Adipocyte (in vitro differentiated cells): ENCODE measurements at regions not wholly inside any gene's neighbourhood (a gene's known extent, or its start where the extent isn't known, plus 50 kb on each side); places are given as distances from the start of the nearest gene placed in this dataset.

ENCODE experiments used
- DNase-seq: peaks from one replicate; pipeline ENCODE4 v3.0.0-alpha.2; 2015; ENCODE audit warnings: low read depth
- H3K27me3 ChIP-seq: replicated peaks from 2 replicates; pipeline ENCODE4 v1.7.0; 2013; ENCODE audit warnings: mild to moderate bottlenecking, low read length, moderate library complexity; ENCODE audit not compliant: control insufficient read depth, insufficient read depth
- H3K36me3 ChIP-seq: 2 replicates; pipeline ENCODE4 v1.7.0; 2013; ENCODE audit warnings: low read length, mild to moderate bottlenecking, moderate library complexity; ENCODE audit not compliant: control insufficient read depth, insufficient read depth, severe bottlenecking
- H3K4me1 ChIP-seq: 2 replicates; pipeline ENCODE4 v1.7.0; 2013; ENCODE audit warnings: mild to moderate bottlenecking, low read length, moderate library complexity; ENCODE audit not compliant: control insufficient read depth, insufficient read depth
- H3K4me3 ChIP-seq: 2 replicates; pipeline ENCODE4 v1.7.0; 2013; ENCODE audit warnings: mild to moderate bottlenecking, low read length, moderate library complexity
- H3K9ac ChIP-seq: 2 replicates; pipeline ENCODE4 v1.7.0; 2013; ENCODE audit warnings: mild to moderate bottlenecking, low read length, moderate library complexity
- H3K9me3 ChIP-seq: 2 replicates; pipeline ENCODE4 v1.7.0; 2013; ENCODE audit warnings: mild to moderate bottlenecking, low read length, moderate library complexity; ENCODE audit not compliant: control insufficient read depth

DNA sequence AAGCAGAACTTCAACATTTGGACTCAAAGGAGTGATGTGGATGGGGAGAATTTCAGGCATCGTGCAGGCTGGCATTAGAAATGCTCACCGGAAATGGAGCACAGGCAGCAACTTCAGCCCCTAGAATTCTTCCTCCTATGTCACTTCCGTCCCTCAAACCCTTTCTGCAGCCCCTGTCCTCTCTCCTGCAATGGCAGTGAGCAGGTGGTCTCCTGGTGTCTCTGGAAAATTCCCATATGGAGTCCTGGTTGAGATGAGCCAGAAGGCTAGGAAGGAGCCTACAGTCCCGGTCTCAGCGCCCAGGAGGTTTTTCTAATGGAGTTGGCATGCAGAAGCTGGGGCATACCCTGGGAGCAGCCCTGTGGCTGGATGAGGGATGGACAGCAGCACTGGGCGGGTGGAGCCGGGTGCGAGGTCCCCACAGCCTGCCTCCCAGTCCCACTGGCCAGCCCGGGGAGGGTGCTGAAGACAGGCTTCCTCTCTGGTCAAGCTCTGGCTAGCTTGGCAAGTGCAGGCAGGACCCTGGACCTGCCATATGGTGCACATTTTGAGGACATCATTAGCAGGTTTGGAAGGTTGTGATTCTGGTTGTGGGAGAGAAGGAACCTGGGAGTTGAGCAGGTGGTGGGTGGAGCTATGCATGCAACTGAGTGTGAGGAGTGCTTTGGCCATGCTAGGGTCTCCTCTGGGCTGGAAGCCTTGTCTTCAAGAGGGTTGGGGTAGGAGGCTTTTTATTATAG is 59.8 kb upstream of the B3GAT1 start:
- H3K27me3 ChIP-seq: peaks cover 6% of the 10 kb centered on the region
- no peak overlapping the region for H3K9ac ChIP-seq
- H3K4me3 ChIP-seq: no peak overlapping the region
- no peak for DNase-seq
- H3K9me3 ChIP-seq: no peaks in the 10 kb centered on the region
- no peaks in the 10 kb centered on the region for H3K36me3 ChIP-seq
- no peaks in the 10 kb centered on the region for H3K4me1 ChIP-seq

DNA sequence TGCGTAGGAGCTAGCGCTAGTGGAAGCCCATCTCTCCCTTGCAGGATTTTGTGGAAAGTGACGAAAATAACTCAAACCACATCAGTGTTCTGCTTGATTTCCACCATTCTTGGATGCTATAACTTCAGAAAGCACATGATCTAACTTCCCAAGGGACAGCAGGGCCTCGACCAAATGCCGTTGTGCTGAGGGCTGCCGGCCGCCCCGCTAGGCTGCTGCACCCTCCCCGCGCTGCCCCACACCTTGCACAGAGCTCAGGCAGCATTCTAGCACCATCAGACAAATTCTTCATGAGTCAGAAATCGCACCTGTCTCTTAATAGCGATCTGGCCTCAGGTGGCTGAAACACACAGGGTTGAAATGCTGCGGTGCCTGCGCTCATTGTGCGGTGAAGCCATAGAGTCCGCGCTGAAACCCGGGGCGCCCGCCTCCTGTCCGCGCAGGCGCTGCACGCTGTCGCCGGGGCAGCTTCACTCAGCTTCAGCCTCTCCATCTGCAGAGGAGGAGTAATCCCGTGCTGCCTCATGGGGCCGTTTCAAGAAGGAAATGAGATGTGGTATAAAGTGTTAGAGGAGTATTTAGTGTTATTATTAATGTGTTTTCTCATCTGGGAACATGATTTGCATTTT is 59.2 kb upstream of the B3GAT1 start:
- H3K9ac ChIP-seq: no peak overlapping the region
- no peaks in the 10 kb centered on the region for H3K4me1 ChIP-seq
- H3K9me3 ChIP-seq: no peaks in the 10 kb centered on the region
- H3K36me3 ChIP-seq: no peaks in the 10 kb centered on the region
- H3K27me3 ChIP-seq: peaks cover 6% of the 10 kb centered on the region
- no peak for DNase-seq
- no peak overlapping the region for H3K4me3 ChIP-seq

DNA sequence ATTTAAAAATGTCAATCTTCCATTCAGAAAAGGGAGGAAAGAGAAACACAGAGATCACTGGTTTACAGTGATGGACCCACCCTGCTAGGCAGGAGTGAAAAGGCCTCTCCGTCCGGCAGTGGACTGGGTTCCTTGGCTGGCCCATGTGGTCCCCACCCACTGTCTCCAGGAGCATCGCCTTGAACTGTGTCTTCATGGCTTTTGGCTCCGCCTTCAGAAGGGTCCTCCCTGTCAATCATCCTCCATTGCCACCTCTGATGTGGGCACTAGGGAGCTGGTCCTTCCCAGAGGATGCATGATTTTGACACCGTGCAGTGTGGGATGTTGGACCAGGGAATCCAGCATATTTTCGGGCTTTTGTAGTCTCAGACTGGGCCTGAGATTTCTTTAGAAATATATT is 58.2 kb upstream of the B3GAT1 start:
- Histone ChIP-seq H3K27me3 (peaks cover 16% of the 10 kb centered on the region), H3K36me3 (no peaks in the 10 kb centered on the region), H3K4me1 (no peaks in the 10 kb centered on the region), H3K4me3 (no peak overlapping the region), H3K9me3 (no peaks in the 10 kb centered on the region), H3K9ac (no peak overlapping the region)
- DNase-seq: no peak

DNA sequence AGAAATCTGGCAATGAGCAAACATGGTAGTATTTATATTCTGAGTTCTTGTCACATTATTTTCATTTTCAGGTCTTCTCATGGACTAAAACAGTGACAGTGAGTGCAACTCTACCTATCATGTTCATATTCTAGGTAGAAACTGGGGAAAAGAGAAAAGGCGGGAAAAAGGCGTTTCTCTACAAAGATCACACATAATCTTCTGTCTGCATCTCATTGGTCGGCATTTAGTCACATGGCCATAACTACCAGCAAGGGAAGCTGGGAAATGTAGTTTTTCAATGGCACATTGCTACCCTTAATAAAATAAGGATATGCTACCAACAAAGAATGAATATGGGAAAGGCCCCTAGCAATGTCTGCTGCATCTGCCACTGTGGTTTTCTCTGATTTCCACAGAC is 57.6 kb upstream of the B3GAT1 start:
- DNase-seq: no peak
- Histone ChIP-seq H3K36me3 (no peaks in the 10 kb centered on the region), H3K9me3 (no peaks in the 10 kb centered on the region), H3K4me3 (no peak overlapping the region), H3K4me1 (no peaks in the 10 kb centered on the region), H3K9ac (no peak overlapping the region), H3K27me3 (peaks cover 21% of the 10 kb centered on the region)

DNA sequence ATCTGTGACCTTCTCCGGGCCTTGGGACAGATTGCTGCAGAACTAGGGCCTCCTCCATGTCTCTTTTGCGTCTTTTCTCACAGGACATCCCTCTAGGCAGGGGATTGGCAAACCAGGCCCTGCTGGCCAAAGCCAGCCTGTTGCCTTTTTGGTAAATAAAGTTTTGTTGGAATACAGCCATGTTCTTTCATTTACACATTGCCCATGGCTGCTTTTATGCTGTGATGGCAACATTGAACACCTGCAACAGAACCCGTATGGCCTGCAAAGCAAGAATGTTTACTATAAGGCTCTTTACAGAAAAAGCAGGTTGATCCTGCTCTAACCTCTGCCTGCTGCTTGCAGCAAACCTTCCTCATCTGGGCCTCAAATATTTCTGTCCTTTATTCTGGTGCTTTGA is 56.8 kb upstream of the B3GAT1 start:
- peaks cover 21% of the 10 kb centered on the region for H3K27me3 ChIP-seq
- no peak overlapping the region for H3K9ac ChIP-seq
- no peak for DNase-seq
- H3K9me3 ChIP-seq: no peaks in the 10 kb centered on the region
- H3K4me1 ChIP-seq: no peaks in the 10 kb centered on the region
- H3K36me3 ChIP-seq: no peaks in the 10 kb centered on the region
- no peak overlapping the region for H3K4me3 ChIP-seq

DNA sequence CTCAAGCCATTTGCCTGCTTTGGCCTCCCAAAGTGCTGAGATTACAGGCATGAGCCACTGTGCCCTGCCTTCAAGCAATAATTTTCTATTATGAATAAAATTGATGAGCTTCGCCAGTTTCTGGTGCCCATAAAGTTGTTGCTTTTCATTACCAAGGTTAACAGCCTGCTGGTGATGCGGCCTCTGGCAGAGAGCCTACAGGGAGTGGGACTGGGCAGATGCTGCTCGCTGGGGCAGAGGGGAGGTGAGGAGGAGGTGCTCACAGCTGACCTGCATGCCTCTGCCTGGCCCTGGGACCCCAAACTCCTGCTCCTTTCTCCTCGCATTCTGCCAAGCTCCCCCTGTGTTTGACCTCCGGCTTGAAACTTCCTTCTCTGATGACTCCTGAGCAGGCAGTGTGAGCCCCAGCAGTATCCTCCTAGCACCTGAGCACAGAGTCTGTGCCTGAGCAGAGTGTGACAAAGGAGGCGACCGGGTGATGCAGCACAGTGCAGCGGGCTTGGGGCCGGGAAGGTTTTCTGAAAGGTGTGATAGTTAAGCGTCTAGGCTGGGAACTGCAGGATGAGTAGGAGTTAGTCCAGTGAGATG is 56.1 kb upstream of the B3GAT1 start:
- Histone ChIP-seq H3K9ac (no peak overlapping the region), H3K4me3 (no peak overlapping the region), H3K36me3 (no peaks in the 10 kb centered on the region), H3K27me3 (peaks cover 21% of the 10 kb centered on the region), H3K9me3 (no peaks in the 10 kb centered on the region), H3K4me1 (no peaks in the 10 kb centered on the region)
- no peak for DNase-seq

DNA sequence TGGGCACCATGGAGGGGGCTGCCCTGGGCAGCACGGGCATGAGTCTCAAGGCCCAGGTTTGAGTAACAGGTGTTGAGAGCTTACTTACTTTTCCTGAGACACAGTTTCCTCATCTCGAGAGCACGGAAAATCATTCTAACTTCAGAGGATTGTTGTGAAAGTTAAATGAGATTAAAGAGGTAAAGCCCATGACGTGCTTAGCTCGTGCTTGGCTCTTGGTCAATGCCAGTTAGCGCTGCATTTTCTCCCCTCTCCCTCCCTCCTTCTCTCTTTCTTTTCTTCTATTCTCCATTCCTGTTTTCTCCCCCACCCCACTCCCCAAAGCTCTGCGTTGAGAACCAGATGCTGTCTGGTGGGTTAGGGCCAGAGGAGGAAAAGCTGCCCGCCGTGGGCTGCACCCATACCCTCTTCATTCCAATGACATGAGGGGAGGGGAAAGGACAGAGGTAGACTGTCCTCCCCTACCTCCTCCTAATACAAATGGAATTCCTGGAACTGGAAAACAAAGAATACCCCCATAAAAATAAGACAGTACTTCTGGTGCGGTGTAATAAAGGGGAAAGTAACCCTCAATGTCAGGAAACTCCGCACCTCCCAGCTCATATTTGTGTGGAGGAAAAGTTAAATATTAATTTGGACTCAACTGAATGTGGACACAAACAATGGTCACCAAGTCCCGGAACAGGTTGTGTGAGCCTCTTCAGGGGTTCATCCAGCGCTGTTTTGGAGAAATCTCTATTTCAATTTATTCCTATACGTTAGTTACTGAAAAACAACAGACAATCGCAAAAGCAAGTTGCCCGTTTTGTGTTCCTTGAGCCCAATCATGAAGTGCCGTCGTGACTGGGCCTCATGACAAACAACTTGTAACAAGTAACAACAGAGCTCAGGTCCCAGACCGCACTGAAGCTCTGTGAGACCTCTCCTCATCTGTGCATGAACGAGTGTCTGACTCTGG is 54.8 kb upstream of the B3GAT1 start:
- no peak overlapping the region for H3K4me3 ChIP-seq
- no peak for DNase-seq
- no peaks in the 10 kb centered on the region for H3K36me3 ChIP-seq
- peaks cover 21% of the 10 kb centered on the region for H3K27me3 ChIP-seq
- H3K4me1 ChIP-seq: no peaks in the 10 kb centered on the region
- no peaks in the 10 kb centered on the region for H3K9me3 ChIP-seq
- no peak overlapping the region for H3K9ac ChIP-seq

DNA sequence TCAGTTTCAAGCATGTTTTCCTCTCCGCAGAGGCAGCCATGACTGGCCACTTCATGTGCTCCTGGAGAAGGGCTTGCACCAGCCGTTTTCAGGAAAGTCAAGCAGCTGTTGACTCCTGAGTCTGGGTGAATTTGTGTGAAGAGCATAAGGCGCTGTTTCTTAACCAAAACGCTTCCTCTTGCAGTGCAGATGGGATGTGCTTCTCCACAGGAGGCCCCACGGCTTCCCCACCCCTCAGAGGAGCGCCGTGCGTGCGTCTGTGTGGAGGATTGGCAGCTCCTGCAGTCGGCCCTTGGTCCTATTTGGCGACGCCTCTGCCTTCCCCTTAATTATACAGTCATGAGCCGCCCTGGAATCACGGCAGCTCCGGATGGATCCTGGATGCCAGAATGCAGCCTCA is 54.1 kb upstream of the B3GAT1 start:
- no peaks in the 10 kb centered on the region for H3K9me3 ChIP-seq
- H3K9ac ChIP-seq: no peak overlapping the region
- no peaks in the 10 kb centered on the region for H3K36me3 ChIP-seq
- H3K4me3 ChIP-seq: no peak overlapping the region
- DNase-seq: no peak
- H3K4me1 ChIP-seq: no peaks in the 10 kb centered on the region
- peaks cover 21% of the 10 kb centered on the region for H3K27me3 ChIP-seq

DNA sequence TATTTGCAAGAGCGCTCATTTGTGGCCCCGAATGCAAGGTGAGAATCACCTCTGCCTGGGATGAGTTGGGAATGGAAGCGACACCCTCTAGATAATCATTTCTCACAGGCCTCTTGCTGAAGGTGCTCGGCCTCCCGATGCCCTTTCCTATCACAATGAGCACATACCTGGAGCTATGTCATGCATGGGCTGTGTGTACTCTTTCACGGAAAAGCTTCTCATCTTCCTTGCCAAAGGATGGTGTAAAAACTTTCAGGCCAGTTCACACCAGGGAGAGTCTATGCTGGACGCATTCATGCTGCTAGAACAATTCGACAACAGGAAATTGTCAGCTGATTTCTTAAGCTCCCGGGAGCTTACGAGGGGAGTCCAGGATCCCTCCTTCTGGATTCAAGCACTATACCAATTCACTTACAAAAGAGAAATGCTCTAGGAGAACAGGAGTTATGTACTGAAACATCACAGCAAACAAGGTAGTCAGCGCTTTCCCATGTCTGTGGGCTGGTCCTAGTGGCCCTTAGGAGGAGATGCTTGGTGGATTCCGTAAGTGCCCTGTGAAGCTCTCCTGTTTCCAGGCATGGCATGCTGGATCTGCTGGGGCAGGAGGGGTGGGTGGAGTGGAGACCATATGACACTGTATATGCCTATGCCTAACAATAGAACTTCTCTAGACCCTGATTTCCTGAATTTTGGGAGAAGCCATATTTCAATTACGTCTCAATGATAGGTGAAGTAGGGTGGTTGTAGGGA is 53.1 kb upstream of the B3GAT1 start:
- Histone ChIP-seq H3K27me3 (peaks cover 21% of the 10 kb centered on the region), H3K4me3 (no peak overlapping the region), H3K4me1 (no peaks in the 10 kb centered on the region), H3K9ac (no peak overlapping the region), H3K9me3 (no peaks in the 10 kb centered on the region), H3K36me3 (no peaks in the 10 kb centered on the region)
- DNase-seq: no peak

DNA sequence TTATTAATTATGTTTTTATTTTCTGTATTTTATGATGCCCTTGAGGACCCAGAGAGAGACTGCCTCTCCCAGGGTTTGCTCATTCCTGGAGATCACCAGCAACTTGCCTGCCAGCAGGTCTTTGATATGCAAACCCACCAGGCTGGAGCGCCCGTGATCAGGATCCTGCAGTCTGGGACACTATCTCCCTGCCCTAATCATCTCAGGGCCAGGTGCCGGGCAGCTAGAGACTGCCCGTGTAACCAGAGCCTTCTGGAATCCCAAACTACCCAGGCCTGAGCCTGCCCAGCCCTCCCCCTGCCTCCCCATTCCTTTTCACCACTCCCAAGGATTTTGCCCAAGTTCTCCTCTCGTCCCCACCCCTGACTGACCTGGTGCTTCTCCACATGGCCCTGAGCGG is 52.2 kb upstream of the B3GAT1 start:
- H3K4me3 ChIP-seq: no peak overlapping the region
- H3K4me1 ChIP-seq: no peaks in the 10 kb centered on the region
- H3K9ac ChIP-seq: no peak overlapping the region
- H3K9me3 ChIP-seq: no peaks in the 10 kb centered on the region
- no peak for DNase-seq
- peaks cover 21% of the 10 kb centered on the region for H3K27me3 ChIP-seq
- H3K36me3 ChIP-seq: no peaks in the 10 kb centered on the region
